D721Med (cell line): ENCODE measurements at regions not wholly inside any gene's neighbourhood (a gene's known extent, or its start where the extent isn't known, plus 50 kb on each side); places are given as distances from the start of the nearest gene placed in this dataset.

Experiments used
- DNase-seq: peaks from one replicate; pipeline ENCODE4 v3.0.0; 2011; ENCODE audit warnings: low spot score; ENCODE audit not compliant: insufficient read length
- FAIRE-seq: peaks from 2 replicates; lab custom pipeline; 2011; peaks lifted over from hg19 to GRCh38; lab: Jason Lieb, UNC
- TF ChIP-seq, protein P1 (sequence below): IDR thresholded peaks from 2 replicates; pipeline ENCODE4 v1.5.1; 2012; ENCODE audit warnings: mild to moderate bottlenecking, control low read depth; ENCODE audit not compliant: insufficient read depth; ENCODE audit errors: missing control alignments

DNA sequence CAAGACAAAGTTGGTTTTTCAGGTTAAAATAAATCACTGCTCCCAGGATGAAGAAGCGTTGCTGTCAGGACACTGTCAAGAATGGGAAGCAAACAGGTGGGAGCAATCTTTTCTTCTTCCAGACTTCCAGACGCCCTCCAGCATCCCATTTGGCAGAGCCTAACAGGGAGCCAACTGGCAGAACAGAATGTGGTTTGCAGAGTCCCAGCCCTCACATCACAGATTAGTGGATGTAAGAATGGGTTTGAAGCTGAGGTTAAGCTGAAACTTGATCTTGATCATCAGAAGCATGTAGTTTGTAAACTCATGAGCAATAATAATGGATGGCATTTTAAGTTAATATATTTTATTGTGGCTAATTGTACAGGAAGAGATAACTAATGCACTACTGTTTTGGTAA lies 636.4 kb downstream of the SLC6A15 start:
- TF ChIP-seq, protein P1, sequence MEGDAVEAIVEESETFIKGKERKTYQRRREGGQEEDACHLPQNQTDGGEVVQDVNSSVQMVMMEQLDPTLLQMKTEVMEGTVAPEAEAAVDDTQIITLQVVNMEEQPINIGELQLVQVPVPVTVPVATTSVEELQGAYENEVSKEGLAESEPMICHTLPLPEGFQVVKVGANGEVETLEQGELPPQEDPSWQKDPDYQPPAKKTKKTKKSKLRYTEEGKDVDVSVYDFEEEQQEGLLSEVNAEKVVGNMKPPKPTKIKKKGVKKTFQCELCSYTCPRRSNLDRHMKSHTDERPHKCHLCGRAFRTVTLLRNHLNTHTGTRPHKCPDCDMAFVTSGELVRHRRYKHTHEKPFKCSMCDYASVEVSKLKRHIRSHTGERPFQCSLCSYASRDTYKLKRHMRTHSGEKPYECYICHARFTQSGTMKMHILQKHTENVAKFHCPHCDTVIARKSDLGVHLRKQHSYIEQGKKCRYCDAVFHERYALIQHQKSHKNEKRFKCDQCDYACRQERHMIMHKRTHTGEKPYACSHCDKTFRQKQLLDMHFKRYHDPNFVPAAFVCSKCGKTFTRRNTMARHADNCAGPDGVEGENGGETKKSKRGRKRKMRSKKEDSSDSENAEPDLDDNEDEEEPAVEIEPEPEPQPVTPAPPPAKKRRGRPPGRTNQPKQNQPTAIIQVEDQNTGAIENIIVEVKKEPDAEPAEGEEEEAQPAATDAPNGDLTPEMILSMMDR, result no peak
- FAIRE-seq (no peak), DNase-seq (no peak)

DNA sequence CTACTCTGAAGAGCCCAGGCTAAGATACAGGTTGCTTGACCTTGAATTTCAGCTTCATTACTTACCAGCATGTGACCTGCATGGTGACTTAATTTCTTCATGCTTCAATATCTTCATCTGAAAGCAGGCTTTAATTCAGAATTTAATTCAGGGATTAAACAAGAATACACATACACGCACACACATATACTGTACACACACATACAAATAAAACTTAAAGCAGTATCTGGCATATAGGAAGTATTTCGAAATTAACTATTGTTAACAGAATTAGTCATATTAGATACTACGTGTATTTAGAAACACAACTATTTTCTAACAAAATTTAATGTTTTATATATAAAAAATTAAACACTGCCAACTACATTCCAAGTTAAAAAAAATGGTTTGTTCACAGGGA lies 640.3 kb downstream of the SLC6A15 start:
- FAIRE-seq (no peak), DNase-seq (no peak)
- TF ChIP-seq, protein P1, result no peak

DNA sequence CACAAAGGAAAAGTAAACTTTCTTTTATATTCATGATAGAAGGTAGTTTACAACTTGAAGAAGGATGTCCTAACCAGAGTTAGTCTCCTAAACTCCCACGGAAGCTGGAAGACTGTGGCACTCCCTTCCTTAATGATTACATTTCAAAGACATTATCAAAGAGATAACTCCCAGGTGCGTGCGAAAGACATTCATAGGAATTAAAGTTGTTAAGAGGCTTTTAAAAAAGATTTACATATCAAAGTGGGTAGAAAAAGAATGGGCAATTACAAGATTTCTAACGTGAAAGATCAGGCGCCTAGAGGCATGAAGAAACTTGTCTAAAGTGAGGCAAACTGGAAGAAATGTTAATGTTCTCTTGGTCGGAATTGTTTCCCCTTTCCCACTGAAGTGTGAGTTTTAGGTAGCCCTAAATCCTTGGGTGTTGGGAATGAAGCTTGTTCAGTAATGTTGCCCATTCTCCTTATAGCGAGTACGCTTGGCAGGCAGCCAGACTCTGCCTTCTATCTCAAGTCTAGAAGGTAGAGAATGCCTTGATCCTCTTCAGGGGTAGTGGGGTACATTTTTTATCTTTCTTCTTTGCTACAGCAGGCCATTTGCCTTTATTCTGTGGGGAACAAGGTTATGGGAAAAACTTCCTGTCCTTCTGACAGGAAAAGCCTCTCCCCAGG lies 642.0 kb downstream of the SLC6A15 start:
- TF ChIP-seq, protein P1, result no peak
- DNase-seq, result no peak
- FAIRE-seq, result no peak

DNA sequence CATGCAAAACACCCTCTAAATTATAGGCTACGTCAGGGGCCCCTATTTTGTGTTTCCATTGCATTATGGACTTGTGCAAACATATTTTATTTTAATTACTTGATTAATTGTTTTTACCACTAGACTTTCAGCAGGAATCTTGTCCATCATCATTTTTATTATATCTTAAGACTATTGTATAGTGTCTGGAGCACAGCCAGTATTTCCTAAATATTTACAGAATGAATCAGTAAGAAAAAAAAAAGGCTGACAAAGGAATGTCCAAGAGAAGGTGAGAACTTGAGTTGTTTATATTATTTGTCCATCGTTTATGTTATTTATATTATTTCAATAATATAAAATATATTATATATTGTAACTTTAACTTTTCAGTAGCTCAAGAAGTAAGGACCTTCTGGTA lies 664.7 kb downstream of the SLC6A15 start:
- FAIRE-seq (no peak), DNase-seq (no peak)
- TF ChIP-seq, protein P1, result no peak

DNA sequence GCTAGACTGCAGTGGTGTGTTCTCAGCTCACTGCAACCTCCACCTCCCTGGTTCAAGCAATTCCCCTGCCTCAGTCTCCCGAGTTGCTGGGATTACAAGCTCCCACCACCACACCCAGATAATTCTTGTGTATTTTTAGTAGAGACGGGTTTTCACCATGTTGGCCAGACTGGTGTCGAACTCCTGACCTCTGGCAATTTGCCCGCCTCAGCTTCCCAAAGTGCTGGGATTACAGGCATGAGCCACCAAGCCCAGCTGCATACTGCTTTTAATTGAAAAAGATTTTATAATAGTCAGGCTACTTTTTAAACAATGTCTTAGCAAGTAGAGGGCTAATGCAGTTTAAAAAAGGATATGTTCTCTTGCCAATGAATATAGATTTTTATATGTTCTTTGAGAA lies 668.9 kb downstream of the SLC6A15 start:
- TF ChIP-seq, protein P1, result no peak
- DNase-seq (no peak), FAIRE-seq (no peak)

DNA sequence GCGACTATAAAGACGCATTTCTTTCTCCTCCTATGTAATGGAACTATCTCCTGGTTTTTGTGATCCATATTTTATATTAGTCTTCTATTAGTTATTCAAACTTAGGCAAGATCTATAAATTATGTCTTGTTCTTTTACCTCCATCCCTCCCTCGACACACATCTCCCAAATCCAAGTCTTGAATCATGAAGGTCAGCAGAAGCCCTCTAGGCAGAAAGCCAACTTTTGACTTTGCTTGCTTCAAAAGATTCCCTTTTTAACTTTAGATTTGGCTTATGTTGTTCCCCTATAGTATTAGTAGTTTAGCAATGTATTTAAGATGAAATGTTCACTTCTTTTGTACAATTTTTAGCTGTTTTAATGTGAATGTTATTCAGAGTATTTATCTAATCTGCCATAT lies 689.8 kb downstream of the SLC6A15 start:
- FAIRE-seq (no peak), DNase-seq (no peak)
- TF ChIP-seq, protein P1, result no peak

DNA sequence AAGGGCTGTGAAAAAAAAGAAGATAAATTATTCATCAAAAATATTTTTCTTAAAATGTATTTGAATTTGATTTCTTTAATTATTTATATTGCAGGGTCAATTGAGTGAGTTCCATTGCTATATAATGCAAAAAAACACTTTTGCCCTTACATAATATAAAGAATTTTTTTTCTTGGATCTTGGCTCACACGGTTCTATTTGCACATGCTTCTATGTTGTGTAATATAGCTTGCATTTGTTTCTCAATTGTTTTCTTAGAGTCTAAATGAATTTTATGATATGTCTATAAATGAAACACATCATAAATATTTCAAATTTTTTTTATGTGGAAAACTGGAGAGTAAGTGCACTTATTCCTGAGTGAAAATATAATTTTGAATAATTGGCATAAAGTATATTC lies 694.2 kb downstream of the SLC6A15 start:
- DNase-seq (no peak), FAIRE-seq (no peak)
- TF ChIP-seq, protein P1, result no peak
